ENCODE measurements at regions not wholly inside any gene's neighbourhood (a gene's known extent, or its start where the extent isn't known, plus 50 kb on each side); places are given as distances from the start of the nearest gene placed in this dataset.

- H3K79me2 ChIP-seq (ENCODE audit: control insufficient read depth in 1 of 2, insufficient read depth in 2 of 2, low read length in 2 of 2) = no peaks in the 10 kb centered on the region
- DNase-seq (ENCODE audit: low read depth in 1 of 2, low spot score in 2 of 2) (peak in 1 of 2 experiments; percentile 23), FAIRE-seq (no peak)
- H3K56ac ChIP-seq (replicated peaks; ENCODE audit: insufficient read length, low read depth, low read length) = no peak overlapping the region
- POLR2A ChIA-PET (ENCODE audit: partially characterized antibody) = no interaction called here
- H3K4me1 ChIP-seq (replicated peaks in 1 of 4; ENCODE audit: control insufficient read depth in 3 of 4, insufficient read depth in 4 of 4, low read length in 3 of 4) = peaks cover 0 to 3% (median under 1%) of the 10 kb centered on the region in 4 experiments; a peak in 3 of 7 replicates
- H2BK15ac ChIP-seq (ENCODE audit: low read length) = no peak overlapping the region
- no peak overlapping the region for H2BK120ac ChIP-seq (replicated peaks; ENCODE audit: low read depth, low read length)
- H4K8ac ChIP-seq (ENCODE audit: extremely low read depth, insufficient read depth, low read length) = no peak overlapping the region
- H3K79me1 ChIP-seq (ENCODE audit: low read depth, low read length) = no peaks in the 10 kb centered on the region
- no peak overlapping the region for H3K27ac ChIP-seq (ENCODE audit: low read depth, low read length)
- H3K4me3 ChIP-seq (ENCODE audit: extremely low read depth in 1 of 4, insufficient read depth in 2 of 4, low read depth in 3 of 4, low read length in 4 of 4) = no peak overlapping the region
- H3K14ac ChIP-seq (ENCODE audit: insufficient read length) = no peak overlapping the region
- no peak overlapping the region for H3K4ac ChIP-seq (replicated peaks; ENCODE audit: insufficient read length, low read depth, low read length)
- no peaks in the 10 kb centered on the region for H3K36me3 ChIP-seq (ENCODE audit: control insufficient read depth in 2 of 4, insufficient read depth in 4 of 4, low read length in 3 of 4)
- H3K18ac ChIP-seq (ENCODE audit: extremely low read depth, low read length) = no peak overlapping the region
- H2BK5ac ChIP-seq (ENCODE audit: low read depth, low read length) = no peak overlapping the region
- WGBS, 2 experiments (ENCODE audit: extremely low coverage in 1 of 2, insufficient coverage in 1 of 2, insufficient read length in 1 of 2, insufficient replicate concordance in 2 of 2, low coverage in 1 of 2, low lambda C conversion rate in 2 of 2, missing lambda C conversion rate in 1 of 2) = 96% methylated on average over 3 of the region's 3 CpGs; no CpG with 5 or more reads in 1 of the 2 experiments
- H3K4me2 ChIP-seq (ENCODE audit: insufficient read depth in 1 of 2, low read depth in 2 of 2, low read length in 2 of 2) = no peak overlapping the region; a peak in 1 of 4 replicates
- H3K23ac ChIP-seq (ENCODE audit: insufficient read length) = no peak overlapping the region
- no peak overlapping the region for H4K5ac ChIP-seq (ENCODE audit: insufficient read length, low read depth, low read length)
- no peak overlapping the region for H2BK12ac ChIP-seq (ENCODE audit: low read depth, low read length)
- no peaks in the 10 kb centered on the region; a peak in 1 of 4 replicates for H3K9me3 ChIP-seq (ENCODE audit: insufficient read depth in 2 of 2, low read depth in 1 of 2, low read length in 1 of 2)
- no peak overlapping the region for H2AFZ ChIP-seq (ENCODE audit: low read length)
- no peak overlapping the region for H2BK20ac ChIP-seq (ENCODE audit: low read length)
- H3K9ac ChIP-seq (replicated peaks in 1 of 4; ENCODE audit: extremely low read depth in 1 of 4, low read depth in 3 of 4, low read length in 3 of 4) = no peak overlapping the region
- H2AK5ac ChIP-seq (ENCODE audit: low read depth, low read length) = no peak overlapping the region
- H4K91ac ChIP-seq (replicated peaks; ENCODE audit: insufficient read length, low read length) = no peak overlapping the region
- no peaks in the 10 kb centered on the region for H4K20me1 ChIP-seq (replicated peaks in 1 of 2; ENCODE audit: control insufficient read depth in 1 of 2, insufficient read depth in 2 of 2, low read length in 2 of 2)
- peaks cover 3% of the 10 kb centered on the region; the same call in 1 of the 2 replicates for H3K23me2 ChIP-seq (ENCODE audit: low read depth, low read length)
- CTCF ChIA-PET (ENCODE audit: partially characterized antibody) = interaction anchor here (1.1 kb wide), 1 partner anchor 21 kb away, joined by 3 read pairs; no protein-coding TSS in a partner anchor
- peaks cover 0 to 3% (median 0%) of the 10 kb centered on the region in 4 experiments; a peak in 1 of 7 replicates for H3K27me3 ChIP-seq (replicated peaks in 1 of 4; ENCODE audit: control insufficient read depth in 3 of 4, extremely low read depth in 1 of 4, insufficient read depth in 3 of 4, low read length in 3 of 4)
- no peak for TF ChIP-seq ZNF274 (IDR thresholded peaks at IDR 0.05; ENCODE audit: borderline replicate concordance, extremely low read depth, low read length)
These were observed 139.0 kb downstream of the CYLD start for GRCh38 chr16:50880926-50881325.
